Memory B cell (primary cell): ENCODE measurements at regions not wholly inside any gene's neighbourhood (a gene's known extent, or its start where the extent isn't known, plus 50 kb on each side); places are given as distances from the start of the nearest gene placed in this dataset.

Experiments used
- ATAC-seq: fragments of 150-1000 bp; cut with Tn5 transposase; 2 replicates; pipeline ENCODE4 v1.10.0; 2021; ENCODE audit warnings: low read depth, mild to moderate bottlenecking, moderate library complexity
- DNase-seq, 2 donors: peaks; one replicate each; pipeline ENCODE4 v3.0.0; 2022; ENCODE audit warnings: low spot score in 2 of 2
- H3K27ac Mint-ChIP-seq: one replicate; pipeline ENCODE4 v1.8.0; 2022; ENCODE audit warnings: mild to moderate bottlenecking, moderate library complexity, mixed read lengths
- H3K27me3 Mint-ChIP-seq: one replicate; pipeline ENCODE4 v1.8.0; 2022; ENCODE audit warnings: mixed read lengths
- H3K36me3 Mint-ChIP-seq: one replicate; pipeline ENCODE4 v1.8.0; 2022; ENCODE audit warnings: mild to moderate bottlenecking, mixed read lengths
- H3K4me1 Mint-ChIP-seq: one replicate; pipeline ENCODE4 v1.8.0; 2022; ENCODE audit warnings: mixed read lengths
- H3K4me3 Mint-ChIP-seq: one replicate; pipeline ENCODE4 v1.8.0; 2022; ENCODE audit warnings: mild to moderate bottlenecking, moderate library complexity, mixed read lengths
- H3K9me3 Mint-ChIP-seq: one replicate; pipeline ENCODE4 v1.8.0; 2022; ENCODE audit warnings: mixed read lengths

DNA sequence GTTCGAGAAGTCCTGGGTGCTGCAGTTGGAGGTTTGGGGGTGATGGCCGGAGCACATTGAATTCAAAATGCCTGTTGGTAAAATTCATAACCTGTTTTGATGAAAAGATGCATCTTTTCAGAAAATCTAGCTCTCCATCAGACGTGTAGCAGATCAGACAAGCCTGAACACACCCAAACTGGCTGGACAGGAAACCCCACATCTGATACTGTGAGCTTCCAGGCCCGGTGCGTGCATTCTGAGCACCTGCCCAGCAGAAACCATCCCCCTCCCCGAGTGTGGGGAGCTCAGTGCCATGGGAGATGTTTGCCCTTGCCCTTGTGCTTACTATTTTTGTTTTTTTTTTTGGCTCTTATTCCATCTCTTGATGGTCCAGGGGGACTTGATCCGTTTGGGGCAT, 417.1 kb downstream of the TCERG1L start:
- Mint-ChIP-seq H3K27ac (no peak overlapping the region), H3K36me3 (no peaks in the 10 kb centered on the region), H3K9me3 (peaks cover 1% of the 10 kb centered on the region), H3K27me3 (peaks cover 2% of the 10 kb centered on the region), H3K4me3 (no peak overlapping the region), H3K4me1 (no peaks in the 10 kb centered on the region)
- DNase-seq (no peak), ATAC-seq (no peak)

DNA sequence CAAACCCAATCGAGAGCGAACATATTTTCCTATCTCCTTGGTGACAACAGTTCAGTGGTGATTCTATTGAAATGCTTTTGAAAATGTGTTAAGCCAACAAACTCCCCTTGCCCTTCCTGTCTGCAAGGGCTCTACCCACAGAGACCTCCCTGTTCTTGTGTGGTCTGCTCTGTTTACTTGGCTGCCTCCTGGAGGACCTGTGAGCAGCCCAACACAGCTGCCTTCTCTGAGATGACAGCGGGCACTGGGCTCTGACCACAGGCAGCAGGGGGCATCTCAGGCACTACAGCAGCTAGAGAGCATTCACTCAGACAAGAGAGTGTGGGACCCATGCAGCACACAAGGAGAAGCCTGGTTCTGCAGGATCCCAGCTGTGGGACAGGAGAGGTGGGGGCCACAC, 416.4 kb downstream of the TCERG1L start:
- H3K9me3 Mint-ChIP-seq: peaks cover 1% of the 10 kb centered on the region
- H3K27me3 Mint-ChIP-seq: peaks cover 2% of the 10 kb centered on the region
- no peak for ATAC-seq

DNA sequence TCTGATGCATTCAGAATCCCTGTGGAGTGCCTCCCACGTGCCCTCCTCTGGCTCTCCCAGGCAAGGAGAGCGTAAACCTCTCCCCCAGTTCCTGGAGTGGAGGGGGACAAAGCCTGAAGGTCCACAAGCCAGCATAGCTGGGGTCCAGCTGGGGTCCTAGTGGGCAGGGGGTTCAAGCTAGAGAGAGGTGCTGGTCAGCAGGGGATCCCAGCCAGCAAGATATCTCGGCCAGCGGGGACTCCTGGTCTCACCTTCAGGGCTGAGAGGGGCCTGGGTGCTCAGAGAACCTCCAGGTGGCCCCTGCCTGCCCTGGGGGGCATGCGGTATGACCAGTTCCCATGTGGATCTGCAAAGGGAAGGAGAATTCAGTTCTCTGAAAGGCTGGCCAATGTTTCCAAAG, 413.7 kb downstream of the TCERG1L start:
- no peaks in the 10 kb centered on the region for H3K27me3 Mint-ChIP-seq
- H3K4me1 Mint-ChIP-seq: no peaks in the 10 kb centered on the region
- H3K27ac Mint-ChIP-seq: no peak overlapping the region
- H3K36me3 Mint-ChIP-seq: no peaks in the 10 kb centered on the region
- peaks cover 1% of the 10 kb centered on the region for H3K9me3 Mint-ChIP-seq
- DNase-seq: no peak
- no peak for ATAC-seq
- H3K4me3 Mint-ChIP-seq: no peak overlapping the region

More for the DNA sequence above, 416.4 kb downstream of the TCERG1L start:
- no peak overlapping the region for H3K27ac Mint-ChIP-seq
- H3K4me1 Mint-ChIP-seq: no peaks in the 10 kb centered on the region
- H3K4me3 Mint-ChIP-seq: no peak overlapping the region
- no peak for DNase-seq
- H3K36me3 Mint-ChIP-seq: no peaks in the 10 kb centered on the region

DNA sequence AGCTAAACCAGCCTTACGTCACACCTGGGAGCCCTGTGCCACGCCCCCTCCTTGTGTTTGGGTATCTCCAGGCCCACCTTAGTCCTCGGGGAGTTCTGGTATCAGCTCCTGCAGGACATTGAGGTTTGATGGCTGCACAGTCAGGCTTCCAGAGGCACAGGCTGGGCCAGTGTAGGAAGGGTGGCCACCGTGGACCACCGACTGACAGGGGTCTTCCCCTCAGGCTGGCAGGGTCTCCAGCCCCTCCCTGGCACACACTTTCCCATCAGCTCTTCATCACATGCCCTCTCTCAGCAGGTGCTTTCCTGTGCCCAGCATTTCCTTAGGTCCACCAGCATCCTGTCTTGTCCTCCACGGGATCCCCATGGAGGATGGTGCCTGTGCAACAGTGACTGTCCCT, 413.1 kb downstream of the TCERG1L start:
- no peak for DNase-seq
- Mint-ChIP-seq H3K9me3 (peaks cover 1% of the 10 kb centered on the region), H3K36me3 (no peaks in the 10 kb centered on the region), H3K4me1 (no peaks in the 10 kb centered on the region), H3K27me3 (no peaks in the 10 kb centered on the region), H3K27ac (no peak overlapping the region), H3K4me3 (no peak overlapping the region)
- ATAC-seq: no peak

DNA sequence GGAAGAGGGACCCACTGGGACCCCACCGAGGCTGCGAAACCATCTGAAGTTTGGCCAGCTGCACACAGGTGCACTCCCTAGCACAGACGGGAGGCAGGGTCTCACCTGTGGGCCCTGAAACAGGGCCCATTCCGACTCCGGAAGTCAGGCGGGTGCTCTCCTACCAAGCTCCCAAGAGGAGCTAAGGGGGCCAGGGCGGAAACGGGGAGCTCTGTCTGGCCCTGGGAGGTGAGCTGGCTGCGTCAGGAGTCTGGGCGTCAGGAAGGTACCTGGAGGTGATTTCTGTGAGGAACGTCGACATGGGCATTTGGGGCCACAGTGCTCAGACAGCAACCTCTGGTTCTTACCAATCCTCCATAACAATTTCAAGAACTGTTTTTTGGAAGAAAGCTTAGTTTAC, 411.7 kb downstream of the TCERG1L start:
- H3K27me3 Mint-ChIP-seq: no peaks in the 10 kb centered on the region
- H3K4me1 Mint-ChIP-seq: no peaks in the 10 kb centered on the region
- no peak for DNase-seq
- H3K27ac Mint-ChIP-seq: no peak overlapping the region
- H3K4me3 Mint-ChIP-seq: no peak overlapping the region
- H3K9me3 Mint-ChIP-seq: peaks cover 1% of the 10 kb centered on the region
- no peaks in the 10 kb centered on the region for H3K36me3 Mint-ChIP-seq
- no peak for ATAC-seq

DNA sequence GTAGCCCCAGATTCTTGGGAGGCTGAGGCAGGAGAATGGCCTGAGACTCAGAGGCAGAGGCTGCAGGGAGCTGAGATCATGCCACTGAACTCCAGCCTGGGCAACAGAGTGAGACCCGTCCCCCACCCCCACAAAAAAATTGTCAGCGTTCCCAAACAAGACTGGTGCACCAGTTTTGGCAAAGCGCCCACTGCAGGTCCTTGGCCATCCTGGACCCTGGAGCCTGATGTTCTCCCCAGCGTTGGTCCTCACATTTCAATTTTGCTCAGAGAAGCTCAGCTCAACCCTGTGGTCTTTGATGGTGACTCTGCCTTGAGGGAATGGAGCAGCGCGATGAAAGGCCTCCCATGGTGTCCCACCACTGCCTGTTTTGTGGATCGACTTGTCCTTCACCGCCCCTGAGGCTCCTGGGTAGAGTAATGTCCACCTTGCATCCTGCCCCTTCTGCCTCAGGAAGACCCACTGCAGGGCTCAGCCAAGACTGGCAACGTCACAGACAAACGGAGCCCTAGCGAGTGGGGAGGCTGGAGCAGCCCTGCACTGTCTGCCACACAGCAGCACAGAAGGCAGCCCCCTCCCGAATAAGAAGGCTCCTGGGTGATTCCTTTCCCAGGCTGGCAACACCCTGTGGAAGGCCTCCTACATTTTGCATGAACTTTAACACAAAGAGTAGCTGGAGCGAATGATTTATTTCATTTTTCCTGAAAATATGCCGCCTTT, 410.9 kb downstream of the TCERG1L start:
- no peak for ATAC-seq
- H3K9me3 Mint-ChIP-seq: peaks cover under 1% of the 10 kb centered on the region
- no peaks in the 10 kb centered on the region for H3K4me1 Mint-ChIP-seq
- no peaks in the 10 kb centered on the region for H3K27me3 Mint-ChIP-seq
- no peak overlapping the region for H3K27ac Mint-ChIP-seq
- no peaks in the 10 kb centered on the region for H3K36me3 Mint-ChIP-seq
- H3K4me3 Mint-ChIP-seq: no peak overlapping the region
- no peak for DNase-seq

DNA sequence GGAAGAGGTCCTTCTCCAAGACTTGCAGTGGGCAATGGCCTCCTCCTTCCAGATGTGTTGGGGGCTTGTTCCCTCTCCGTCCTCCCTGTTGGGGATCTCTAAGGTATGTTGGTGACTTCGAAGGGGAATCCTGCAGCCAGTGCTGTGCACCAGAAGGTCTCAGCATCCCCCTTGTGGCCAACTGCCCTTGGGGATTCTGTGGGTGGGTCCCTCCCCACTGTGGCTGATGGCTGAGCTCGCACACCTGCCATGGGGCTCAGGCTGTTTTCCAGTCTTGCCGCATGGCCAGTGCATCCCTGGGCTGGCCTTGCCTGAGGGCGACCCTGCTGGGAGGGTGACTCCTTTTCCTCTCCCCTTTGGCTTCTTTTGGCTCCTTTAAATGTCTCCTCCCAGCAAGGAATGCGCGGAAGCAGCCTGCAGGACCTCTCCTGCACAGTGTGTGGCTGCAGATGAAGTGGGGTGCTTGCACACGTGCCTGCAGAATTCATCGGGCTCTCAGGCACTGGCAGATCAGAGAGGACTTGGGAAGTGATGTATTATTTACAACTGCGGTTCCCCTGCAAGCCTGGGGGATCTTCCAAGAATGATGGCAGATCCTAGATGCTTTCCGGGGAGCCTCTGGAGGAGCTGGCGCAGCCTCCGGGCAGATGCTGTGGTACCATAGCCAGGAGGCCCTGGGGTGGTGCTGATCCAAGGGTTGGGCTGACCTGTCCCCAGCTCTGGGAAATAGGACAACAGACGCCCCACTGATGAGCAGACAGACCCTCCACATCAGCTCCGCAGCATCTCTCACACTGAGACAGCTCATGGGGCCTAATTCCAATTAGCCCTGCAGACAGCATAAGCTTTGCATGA, 410.0 kb downstream of the TCERG1L start:
- DNase-seq: no peak
- ATAC-seq: no peak
- Mint-ChIP-seq H3K36me3 (no peaks in the 10 kb centered on the region), H3K27me3 (no peaks in the 10 kb centered on the region), H3K4me3 (no peak overlapping the region), H3K4me1 (no peaks in the 10 kb centered on the region), H3K27ac (no peak overlapping the region), H3K9me3 (no peaks in the 10 kb centered on the region)

DNA sequence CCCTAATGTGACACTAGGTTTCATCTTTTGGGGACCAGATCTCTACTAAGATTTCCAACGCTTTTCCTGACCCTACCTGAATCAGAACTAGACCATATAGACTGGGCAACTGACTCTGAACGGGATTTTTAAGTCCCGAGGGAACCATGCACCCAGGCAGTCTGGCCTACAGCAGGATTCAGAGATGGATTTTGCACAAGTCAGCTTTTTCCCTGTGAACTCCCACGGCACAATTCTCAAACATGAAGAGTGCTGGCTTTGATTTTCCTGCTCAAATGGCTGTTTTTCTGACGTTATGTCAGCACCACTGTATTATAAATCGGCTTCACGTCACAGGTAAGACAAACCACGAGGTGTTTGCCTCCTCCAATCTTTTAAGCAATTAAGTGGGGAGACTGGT, 409.1 kb downstream of the TCERG1L start:
- Mint-ChIP-seq H3K36me3 (no peaks in the 10 kb centered on the region), H3K4me1 (no peaks in the 10 kb centered on the region), H3K9me3 (no peaks in the 10 kb centered on the region), H3K4me3 (no peak overlapping the region), H3K27me3 (no peaks in the 10 kb centered on the region), H3K27ac (no peak overlapping the region)
- DNase-seq: no peak
- no peak for ATAC-seq

DNA sequence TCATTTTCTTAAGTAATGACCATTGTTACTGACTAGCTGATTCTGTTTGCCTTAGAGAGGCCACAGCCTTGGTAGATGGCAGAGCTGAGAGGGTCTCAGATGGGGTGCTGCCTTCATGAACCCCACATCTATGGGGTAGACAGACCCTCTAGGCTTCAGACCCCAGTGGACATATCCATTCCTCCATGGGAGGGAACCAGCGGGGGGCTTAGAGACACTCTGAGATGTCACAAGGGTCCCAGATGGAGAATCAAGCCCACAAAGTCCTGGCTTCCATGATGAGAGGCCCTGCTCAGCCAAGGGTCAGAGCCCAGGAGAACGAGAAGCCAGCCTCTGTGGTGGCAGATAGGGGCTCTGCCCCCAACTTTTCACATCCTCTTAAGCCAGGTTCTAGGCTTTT, 408.6 kb downstream of the TCERG1L start:
- Mint-ChIP-seq H3K4me3 (no peak overlapping the region), H3K4me1 (no peaks in the 10 kb centered on the region), H3K27ac (no peak overlapping the region), H3K9me3 (no peaks in the 10 kb centered on the region), H3K27me3 (no peaks in the 10 kb centered on the region), H3K36me3 (no peaks in the 10 kb centered on the region)
- no peak for DNase-seq
- ATAC-seq: no peak

DNA sequence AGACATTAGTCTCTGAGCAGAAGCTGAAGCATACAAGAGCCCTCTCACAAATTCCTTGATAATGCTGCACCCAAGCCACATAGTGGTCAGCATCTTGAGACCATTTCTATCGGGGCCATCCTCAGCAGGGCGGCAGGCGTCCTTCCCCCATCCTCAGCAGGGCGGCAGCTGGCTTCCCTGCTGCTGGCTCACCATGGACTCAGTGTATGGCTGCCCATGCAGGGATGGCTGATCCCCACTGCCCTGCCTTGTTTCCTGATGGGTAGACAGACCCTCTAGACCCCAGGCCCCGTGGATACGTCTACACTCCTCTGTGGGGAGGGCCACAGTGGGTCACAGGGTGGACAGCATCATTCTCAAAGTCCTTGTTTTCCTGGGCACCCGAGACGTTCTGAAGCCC, 406.8 kb downstream of the TCERG1L start:
- H3K9me3 Mint-ChIP-seq: no peaks in the 10 kb centered on the region
- DNase-seq: no peak
- no peaks in the 10 kb centered on the region for H3K36me3 Mint-ChIP-seq
- H3K4me3 Mint-ChIP-seq: no peak overlapping the region
- H3K27me3 Mint-ChIP-seq: no peaks in the 10 kb centered on the region
- no peaks in the 10 kb centered on the region for H3K4me1 Mint-ChIP-seq
- H3K27ac Mint-ChIP-seq: no peak overlapping the region
- no peak for ATAC-seq

DNA sequence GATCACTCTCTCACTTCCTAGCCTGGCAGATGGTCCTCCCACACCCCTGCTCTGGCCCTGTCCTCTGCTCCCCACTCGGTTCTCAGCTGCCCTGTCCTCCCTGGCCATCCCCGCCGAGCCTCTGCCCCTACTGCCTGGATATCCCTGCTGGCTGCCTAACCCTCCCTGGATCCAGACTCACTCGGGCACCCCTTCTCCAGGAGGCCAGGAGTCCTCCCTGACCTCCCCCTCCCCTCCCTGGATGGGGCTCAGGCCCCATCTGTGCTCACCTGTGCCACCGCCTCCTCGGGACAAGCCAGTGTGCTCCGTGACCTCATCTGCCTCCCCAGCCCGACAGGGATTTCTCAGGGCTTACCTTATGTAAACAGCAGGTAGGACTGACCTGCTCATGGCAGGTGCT, 406.1 kb downstream of the TCERG1L start:
- Mint-ChIP-seq H3K4me3 (no peak overlapping the region), H3K36me3 (no peaks in the 10 kb centered on the region), H3K4me1 (no peaks in the 10 kb centered on the region), H3K27ac (no peak overlapping the region), H3K9me3 (no peaks in the 10 kb centered on the region), H3K27me3 (no peaks in the 10 kb centered on the region)
- ATAC-seq (no peak), DNase-seq (no peak)

DNA sequence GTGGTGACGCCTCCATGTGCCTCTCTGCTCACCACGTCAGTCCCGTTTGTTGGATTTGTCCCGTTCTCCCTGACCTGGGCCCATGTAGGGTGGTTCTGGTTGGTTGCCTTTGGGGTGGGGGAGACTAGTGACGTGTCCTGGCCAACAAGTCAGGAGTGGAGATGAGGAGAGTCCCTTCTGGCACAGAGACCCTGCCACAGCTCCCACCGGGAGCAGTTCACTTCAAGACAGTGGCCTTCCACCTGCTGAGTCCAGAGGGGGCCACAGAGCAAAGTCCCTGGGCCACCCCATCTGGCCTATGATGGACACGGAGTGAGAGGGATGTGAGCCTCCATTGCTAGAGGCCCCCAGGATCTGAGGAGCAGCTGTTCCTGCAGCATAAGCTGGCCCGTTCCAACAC, 405.6 kb downstream of the TCERG1L start:
- ATAC-seq: no peak
- Mint-ChIP-seq H3K36me3 (no peaks in the 10 kb centered on the region), H3K4me1 (no peaks in the 10 kb centered on the region), H3K4me3 (no peak overlapping the region), H3K27me3 (no peaks in the 10 kb centered on the region), H3K9me3 (no peaks in the 10 kb centered on the region), H3K27ac (no peak overlapping the region)
- DNase-seq: no peak

DNA sequence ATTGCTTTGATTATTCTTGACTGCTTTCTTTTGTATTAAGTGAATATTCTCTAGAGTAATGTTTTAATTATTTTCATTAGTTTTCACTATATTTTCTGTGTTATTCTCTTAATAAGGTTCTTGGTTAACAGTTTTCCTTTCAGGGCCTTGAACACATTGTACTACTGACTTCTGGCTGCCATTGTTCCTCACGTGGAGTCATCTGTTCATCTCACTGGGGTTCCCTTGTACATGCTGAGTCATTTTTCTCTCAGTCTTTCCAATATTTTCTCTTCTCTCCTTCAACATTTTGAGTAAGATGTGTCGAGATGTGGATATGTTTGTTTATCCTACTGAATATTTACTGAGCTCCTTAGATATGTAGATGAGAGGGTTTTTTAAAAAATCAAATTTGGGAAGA, 400.7 kb downstream of the TCERG1L start:
- ATAC-seq (no peak), DNase-seq (no peak)
- Mint-ChIP-seq H3K4me3 (no peak overlapping the region), H3K36me3 (no peaks in the 10 kb centered on the region), H3K9me3 (peaks cover 7% of the 10 kb centered on the region), H3K27ac (no peak overlapping the region), H3K4me1 (no peaks in the 10 kb centered on the region), H3K27me3 (no peaks in the 10 kb centered on the region)

DNA sequence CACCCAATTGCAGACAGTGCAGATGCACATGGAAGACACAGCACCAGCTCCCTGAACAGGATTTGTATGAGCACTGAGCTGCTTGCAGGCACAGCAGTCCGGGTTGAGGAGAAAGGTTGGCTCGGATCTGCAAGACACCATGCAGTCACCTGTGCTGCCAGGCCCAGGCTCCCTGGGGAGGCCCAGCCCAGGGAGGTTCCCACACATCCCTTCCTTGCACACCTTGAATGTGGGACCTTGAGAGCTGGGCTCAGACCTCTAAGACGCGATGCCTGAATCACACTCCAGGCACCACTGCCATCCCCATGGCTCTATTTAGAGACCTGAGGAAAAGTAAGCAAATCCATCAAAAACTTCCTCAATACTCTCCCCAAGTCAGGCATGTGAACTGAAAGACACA, 397.7 kb downstream of the TCERG1L start:
- no peaks in the 10 kb centered on the region for H3K36me3 Mint-ChIP-seq
- ATAC-seq (no peak), DNase-seq (no peak)
- no peak overlapping the region for H3K4me3 Mint-ChIP-seq
- no peaks in the 10 kb centered on the region for H3K4me1 Mint-ChIP-seq
- peaks cover 10% of the 10 kb centered on the region for H3K9me3 Mint-ChIP-seq
- H3K27ac Mint-ChIP-seq: no peak overlapping the region
- H3K27me3 Mint-ChIP-seq: no peaks in the 10 kb centered on the region

DNA sequence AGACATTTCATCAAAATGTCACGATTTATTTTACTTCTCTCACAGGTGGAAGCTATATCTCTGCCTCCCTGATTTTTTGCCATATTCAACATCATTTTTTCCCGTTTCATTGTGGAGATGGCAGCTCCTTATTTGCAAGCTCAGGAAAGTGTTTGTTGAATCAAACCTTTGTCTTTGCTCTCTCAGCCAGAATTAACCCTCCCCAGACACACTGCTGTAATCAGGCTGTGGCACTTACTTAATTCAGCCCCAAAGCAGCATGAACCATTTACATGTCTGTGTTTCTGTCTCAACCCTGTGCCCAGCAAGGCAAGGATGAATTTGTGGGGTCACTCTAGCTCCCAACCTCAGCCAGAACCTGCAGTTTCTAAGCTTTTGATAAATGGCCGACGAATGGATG, 397.2 kb downstream of the TCERG1L start:
- Mint-ChIP-seq H3K27me3 (no peaks in the 10 kb centered on the region), H3K4me3 (no peak overlapping the region), H3K4me1 (no peaks in the 10 kb centered on the region), H3K27ac (no peak overlapping the region), H3K36me3 (no peaks in the 10 kb centered on the region), H3K9me3 (peaks cover 13% of the 10 kb centered on the region)
- ATAC-seq (no peak), DNase-seq (no peak)
